Upper lobe of left lung (tissue), 6 donors: ENCODE measurements at regions not wholly inside any gene's neighbourhood (a gene's known extent, or its start where the extent isn't known, plus 50 kb on each side); places are given as distances from the start of the nearest gene placed in this dataset.

ENCODE experiments used
- ATAC-seq, 2 donors: fragments of 200-7000 bp; cut with Tn5 transposase; one replicate each; pipeline ENCODE4 v1.9.1; 2022; ENCODE audit warnings: mild to moderate bottlenecking in 2 of 2, moderate library complexity in 2 of 2; ENCODE audit not compliant: low FRiP score in 2 of 2
- DNase-seq, 2 donors: peaks; one replicate each; pipeline ENCODE4 v3.0.0-alpha.2; 2019 to 2020
- H3K27ac ChIP-seq, 4 donors: fragments of 200-600 bp; sonication (generic); one replicate each; pipeline ENCODE4 v1.5.1; 2016 to 2019
- H3K27me3 ChIP-seq, 4 donors: fragments of 200-600 bp; sonication (generic); one replicate each; pipeline ENCODE4 v1.5.1; 2017 to 2019
- H3K36me3 ChIP-seq, 4 donors: fragments of 200-600 bp; sonication (generic); one replicate each; pipeline ENCODE4 v1.5.1; 2016 to 2019
- H3K4me1 ChIP-seq, 4 donors: fragments of 200-600 bp; sonication (generic); one replicate each; pipeline ENCODE4 v1.5.1; 2018 to 2019
- H3K4me3 ChIP-seq, 4 donors: fragments of 200-600 bp; sonication (generic); one replicate each; pipeline ENCODE4 v1.5.1; 2017 to 2019; ENCODE audit warnings: mild to moderate bottlenecking in 2 of 4, moderate library complexity in 1 of 4
- H3K9me3 ChIP-seq, 4 donors: fragments of 200-600 bp; sonication (generic); one replicate each; pipeline ENCODE4 v1.5.1; 2018 to 2019
- EP300 ChIP-seq, 4 donors: sonication (generic); formaldehyde crosslinking; IDR thresholded peaks; one replicate each; pipeline ENCODE4 v1.5.1; 2017; ENCODE audit warnings: antibody characterized with exemption in 4 of 4, control low read depth in 2 of 4
- POLR2A ChIP-seq, 4 donors: fragments of 450-650 bp; IDR thresholded peaks; one replicate each; pipeline ENCODE4 v1.5.1; 2016 to 2017; ENCODE audit warnings: antibody characterized with exemption in 4 of 4, mild to moderate bottlenecking in 2 of 4
- POLR2AphosphoS5 ChIP-seq, 2 donors: sonication (generic); formaldehyde crosslinking; IDR thresholded peaks; one replicate each; pipeline ENCODE4 v1.5.1; 2017; ENCODE audit warnings: antibody characterized with exemption in 2 of 2
- WGBS, 2 donors: methylation state at CpG; one replicate each; pipeline ENCODE4 v1.1.5; 2017 to 2018; 5-methylcytosine and 5-hydroxymethylcytosine counted together
- TF ChIP-seq, protein P1 (sequence below), 6 experiments: fragments of 450-650 bp in 4 of 6; fragments of 200-600 bp in 2 of 6; sonication (generic) in 2 of 6; IDR thresholded peaks; one replicate each; pipeline ENCODE4 v1.5.1; 2016 to 2019; ENCODE audit warnings: antibody characterized with exemption in 6 of 6
- donor health status: DM: no; HTN: no; CAD: no; lungs with moderate emphysema.
- donor health status: DM: no; HTN: yes; CAD: no; lungs with severe emphysema.

DNA sequence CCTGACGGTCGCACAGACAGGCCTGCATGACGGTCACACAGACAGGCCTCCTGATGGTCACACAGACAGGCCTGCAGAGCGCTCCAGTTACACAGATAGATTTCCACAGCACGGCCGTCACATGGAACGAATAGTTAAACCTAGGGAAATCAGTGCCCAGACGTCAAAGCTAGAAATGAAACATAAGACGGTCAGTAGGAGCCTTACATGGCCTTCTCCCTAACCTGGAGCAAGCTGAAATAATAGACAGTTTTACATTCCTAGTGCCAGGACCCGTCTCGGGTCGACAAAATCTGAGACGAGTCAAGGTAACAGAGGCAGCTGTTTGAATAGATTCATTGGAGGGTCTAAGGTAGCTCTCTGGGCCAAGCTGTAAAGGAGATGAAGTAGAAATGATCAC lies 126.9 kb downstream of the MTNR1A start:
- Histone ChIP-seq H3K36me3 (no peaks in the 10 kb centered on the region), H3K9me3 (no peaks in the 10 kb centered on the region), H3K4me3 (no peak overlapping the region), H3K4me1 (no peaks in the 10 kb centered on the region), H3K27me3 (no peaks in the 10 kb centered on the region), H3K27ac (no peak overlapping the region)
- ATAC-seq (no peak), DNase-seq (peak in 1 of 2 donors; percentile 15)
- WGBS, 2 donors: 88 to 92% methylated on average over 13 of the region's 13 CpGs
- no peak for TF ChIP-seq POLR2A (IDR thresholded peaks at IDR 0.05)
- no peak for TF ChIP-seq POLR2AphosphoS5 (IDR thresholded peaks at IDR 0.05)
- TF ChIP-seq, protein P1, sequence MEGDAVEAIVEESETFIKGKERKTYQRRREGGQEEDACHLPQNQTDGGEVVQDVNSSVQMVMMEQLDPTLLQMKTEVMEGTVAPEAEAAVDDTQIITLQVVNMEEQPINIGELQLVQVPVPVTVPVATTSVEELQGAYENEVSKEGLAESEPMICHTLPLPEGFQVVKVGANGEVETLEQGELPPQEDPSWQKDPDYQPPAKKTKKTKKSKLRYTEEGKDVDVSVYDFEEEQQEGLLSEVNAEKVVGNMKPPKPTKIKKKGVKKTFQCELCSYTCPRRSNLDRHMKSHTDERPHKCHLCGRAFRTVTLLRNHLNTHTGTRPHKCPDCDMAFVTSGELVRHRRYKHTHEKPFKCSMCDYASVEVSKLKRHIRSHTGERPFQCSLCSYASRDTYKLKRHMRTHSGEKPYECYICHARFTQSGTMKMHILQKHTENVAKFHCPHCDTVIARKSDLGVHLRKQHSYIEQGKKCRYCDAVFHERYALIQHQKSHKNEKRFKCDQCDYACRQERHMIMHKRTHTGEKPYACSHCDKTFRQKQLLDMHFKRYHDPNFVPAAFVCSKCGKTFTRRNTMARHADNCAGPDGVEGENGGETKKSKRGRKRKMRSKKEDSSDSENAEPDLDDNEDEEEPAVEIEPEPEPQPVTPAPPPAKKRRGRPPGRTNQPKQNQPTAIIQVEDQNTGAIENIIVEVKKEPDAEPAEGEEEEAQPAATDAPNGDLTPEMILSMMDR (IDR thresholded peaks at IDR 0.05): no peak
- no peak for TF ChIP-seq EP300 (IDR thresholded peaks at IDR 0.05)

DNA sequence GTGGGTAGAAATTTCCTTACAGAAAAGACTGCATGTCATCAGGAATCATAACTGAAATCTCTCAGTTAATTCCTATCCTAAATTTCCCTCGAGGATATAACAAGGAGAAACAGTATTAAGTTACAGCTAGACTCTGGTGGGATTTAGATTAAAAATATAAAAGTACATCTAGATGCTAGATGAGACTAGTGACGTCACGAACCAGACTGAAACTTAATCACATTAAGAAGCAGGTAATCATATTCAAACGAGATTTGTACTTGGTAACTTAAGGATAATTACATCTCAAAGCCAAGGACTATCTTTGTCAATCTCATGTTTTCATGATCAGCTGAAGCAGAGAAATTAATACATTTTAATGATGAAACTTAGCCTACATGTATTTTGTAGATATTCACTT lies 130.6 kb downstream of the MTNR1A start:
- 61 to 76% methylated on average over 4 of the region's 4 CpGs for WGBS, 2 donors
- DNase-seq: no peak
- Histone ChIP-seq H3K36me3 (no peaks in the 10 kb centered on the region), H3K4me3 (no peak overlapping the region), H3K27ac (no peak overlapping the region), H3K9me3 (no peaks in the 10 kb centered on the region), H3K27me3 (no peaks in the 10 kb centered on the region), H3K4me1 (no peaks in the 10 kb centered on the region)
- ATAC-seq: no peak
- no peak for TF ChIP-seq POLR2A (IDR thresholded peaks at IDR 0.05)
- TF ChIP-seq EP300 (IDR thresholded peaks at IDR 0.05): no peak
- TF ChIP-seq POLR2AphosphoS5 (IDR thresholded peaks at IDR 0.05): no peak
- TF ChIP-seq, protein P1 (IDR thresholded peaks at IDR 0.05): no peak

DNA sequence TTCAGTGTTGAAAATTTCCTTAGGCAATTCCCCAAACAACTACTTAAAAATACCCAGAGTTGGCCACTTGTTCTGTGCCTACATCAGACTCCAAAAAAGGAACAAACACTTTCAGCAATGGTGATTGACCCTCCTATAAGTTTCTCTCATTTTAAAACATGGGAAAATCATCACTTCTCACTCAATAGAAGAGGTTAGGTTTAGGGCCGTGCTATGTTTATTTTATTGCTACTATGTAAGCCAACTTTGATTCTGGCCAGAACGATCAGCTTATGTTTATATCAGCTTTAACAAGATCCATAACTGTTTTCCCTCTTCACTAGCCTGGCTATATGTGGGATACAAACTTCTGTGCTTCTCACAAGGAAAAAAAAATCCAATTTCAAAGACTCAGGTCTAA lies 133.1 kb downstream of the MTNR1A start:
- H3K36me3 ChIP-seq: no peaks in the 10 kb centered on the region
- no peak overlapping the region for H3K27ac ChIP-seq
- no peaks in the 10 kb centered on the region for H3K9me3 ChIP-seq
- DNase-seq: no peak
- H3K4me3 ChIP-seq: no peak overlapping the region
- ATAC-seq: no peak
- H3K27me3 ChIP-seq: no peaks in the 10 kb centered on the region
- no peaks in the 10 kb centered on the region for H3K4me1 ChIP-seq
- 30 to 43% methylated on average over 2 of the region's 2 CpGs for WGBS, 2 donors
- TF ChIP-seq POLR2A (IDR thresholded peaks at IDR 0.05): no peak
- no peak for TF ChIP-seq POLR2AphosphoS5 (IDR thresholded peaks at IDR 0.05)
- TF ChIP-seq, protein P1 (IDR thresholded peaks at IDR 0.05): no peak
- no peak for TF ChIP-seq EP300 (IDR thresholded peaks at IDR 0.05)

DNA sequence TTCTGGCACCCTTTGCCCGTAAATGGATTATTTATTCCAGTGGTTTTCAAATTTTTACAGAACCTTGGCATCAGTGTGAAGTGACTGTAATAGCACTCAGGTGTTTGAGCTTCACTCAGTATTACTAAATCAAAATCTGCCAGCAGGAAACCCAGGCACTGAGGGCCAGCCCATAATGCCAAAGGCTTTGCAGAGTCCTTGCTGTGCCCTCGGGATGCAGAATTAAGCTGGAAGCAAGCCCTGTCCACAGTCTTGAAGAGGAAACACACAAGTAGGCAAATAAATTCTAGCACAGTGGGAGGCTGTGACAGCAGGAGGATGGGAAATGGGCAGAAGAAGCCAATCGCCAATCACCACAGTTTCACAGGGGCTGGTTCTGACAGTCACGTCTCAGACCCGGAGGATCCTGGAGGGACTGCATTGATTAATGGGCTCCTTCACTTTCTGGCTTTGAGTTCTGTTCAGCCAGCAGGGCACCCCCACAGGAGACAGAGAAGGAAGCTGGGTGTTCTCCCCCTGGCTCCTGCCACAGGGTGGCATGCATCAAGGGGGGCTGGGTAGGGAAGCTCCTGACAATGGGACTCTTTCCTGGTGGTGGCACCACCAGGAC lies 138.8 kb downstream of the MTNR1A start:
- Histone ChIP-seq H3K4me3 (no peak overlapping the region), H3K27ac (no peak overlapping the region), H3K27me3 (no peaks in the 10 kb centered on the region), H3K9me3 (no peaks in the 10 kb centered on the region), H3K4me1 (no peaks in the 10 kb centered on the region), H3K36me3 (no peaks in the 10 kb centered on the region)
- DNase-seq: no peak
- no peak for TF ChIP-seq EP300 (IDR thresholded peaks at IDR 0.05)
- TF ChIP-seq, protein P1 (IDR thresholded peaks at IDR 0.05): no peak
- TF ChIP-seq POLR2A (IDR thresholded peaks at IDR 0.05): no peak
- TF ChIP-seq POLR2AphosphoS5 (IDR thresholded peaks at IDR 0.05): no peak
- ATAC-seq: no peak
- 72 to 73% methylated on average over 5 of the region's 5 CpGs for WGBS, 2 donors

DNA sequence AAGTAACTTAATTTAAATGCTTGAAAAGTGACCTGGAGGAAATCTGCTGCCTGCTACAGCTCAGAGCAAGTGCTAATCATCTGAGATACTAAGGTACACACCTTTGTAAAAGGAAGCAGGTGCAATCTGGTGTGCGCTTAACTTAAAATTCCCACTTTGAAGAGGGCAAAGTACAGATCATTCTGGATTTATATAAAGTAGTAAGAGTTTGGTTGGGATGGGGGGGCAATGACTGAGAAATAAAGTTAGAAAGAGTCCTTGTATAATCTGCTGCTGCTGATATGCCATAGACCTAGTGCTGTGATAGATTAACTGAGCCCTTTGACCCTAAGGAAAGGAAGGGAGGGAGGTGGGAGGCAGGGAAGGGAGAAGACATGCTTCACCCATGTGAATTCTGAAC lies 141.0 kb downstream of the MTNR1A start:
- ATAC-seq (no peak), DNase-seq (no peak)
- WGBS, 2 donors: 100% methylated on average over 1 of the region's 1 CpG
- TF ChIP-seq EP300 (IDR thresholded peaks at IDR 0.05) (no peak), POLR2AphosphoS5 (IDR thresholded peaks at IDR 0.05) (no peak), POLR2A (IDR thresholded peaks at IDR 0.05) (no peak)
- TF ChIP-seq, protein P1 (IDR thresholded peaks at IDR 0.05): no peak
- no peaks in the 10 kb centered on the region for H3K27me3 ChIP-seq
- H3K4me3 ChIP-seq: no peak overlapping the region
- H3K27ac ChIP-seq: no peak overlapping the region
- no peaks in the 10 kb centered on the region for H3K4me1 ChIP-seq
- no peaks in the 10 kb centered on the region for H3K36me3 ChIP-seq
- H3K9me3 ChIP-seq: no peaks in the 10 kb centered on the region
